T-cell (primary cell): ENCODE measurements at regions not wholly inside any gene's neighbourhood (a gene's known extent, or its start where the extent isn't known, plus 50 kb on each side); places are given as distances from the start of the nearest gene placed in this dataset.

Source experiments
- ATAC-seq, 4 experiments: fragments of 200-7000 bp in 3 of 4; fragments of 150-1000 bp in 1 of 4; cut with Tn5 transposase; replicated peaks in 1 of 4; 1 replicate in 3 of 4; 2 replicates in 1 of 4; pipeline ENCODE4 v1.10.0; 2021; ENCODE audit warnings: moderate library complexity in 3 of 4, mild to moderate bottlenecking in 2 of 4, moderate number of reproducible peaks in 1 of 4
- CTCF ChIA-PET, 2 donors: fragments of 300-600 bp; sonication (Branson Sonifier 250); formaldehyde crosslinking; loops; one replicate each; lab custom pipeline; 2022; ENCODE audit warnings: antibody characterized with exemption in 2 of 2; lab: Charles Lee
- POLR2A ChIA-PET, 2 donors: fragments of 300-600 bp; sonication (Branson Sonifier 250); formaldehyde crosslinking; loops; one replicate each; lab custom pipeline; 2022; ENCODE audit warnings: antibody characterized with exemption in 2 of 2; lab: Charles Lee
- DNase-seq, 35 experiments: peaks; one replicate each; pipeline versions ENCODE4 v3.0.0 to v3.0.0-alpha.2; 2013 to 2023
- H3K27ac ChIP-seq: one replicate; pipeline ENCODE4 v1.5.1; 2013; ENCODE audit warnings: low read length
- H3K27me3 ChIP-seq, 2 experiments: replicated peaks in 1 of 2; 1 replicate in 1 of 2; 2 replicates in 1 of 2; pipeline versions ENCODE4 v1.6.1 to v1.7.0; 2013; ENCODE audit warnings: low read length in 1 of 2, mixed read lengths in 1 of 2; ENCODE audit not compliant: control insufficient read depth in 2 of 2, insufficient read depth in 2 of 2; ENCODE audit errors: extremely low read depth in 1 of 2
- H3K36me3 ChIP-seq, 2 donors: 1 replicate in 1 of 2; 2 replicates in 1 of 2; pipeline versions ENCODE4 v1.6.1 to v1.7.0; 2013; ENCODE audit warnings: low read length in 1 of 2; ENCODE audit not compliant: control insufficient read depth in 2 of 2, insufficient read depth in 1 of 2; ENCODE audit errors: extremely low read depth in 1 of 2
- H3K4me1 ChIP-seq, 2 experiments: 1 replicate in 1 of 2; 2 replicates in 1 of 2; pipeline versions ENCODE4 v1.6.1 to v1.7.0; 2013; ENCODE audit warnings: low read length in 2 of 2, mixed read lengths in 1 of 2; ENCODE audit not compliant: insufficient read depth in 2 of 2, control insufficient read depth in 1 of 2; ENCODE audit errors: extremely low read depth in 1 of 2
- H3K4me3 ChIP-seq, 2 donors: 1 replicate in 1 of 2; 2 replicates in 1 of 2; pipeline versions ENCODE4 v1.5.1 to v1.7.0; 2013; ENCODE audit warnings: mild to moderate bottlenecking in 2 of 2, low read length in 1 of 2, moderate library complexity in 1 of 2; ENCODE audit not compliant: control insufficient read depth in 1 of 2; ENCODE audit errors: extremely low read depth in 1 of 2
- H3K9me3 ChIP-seq: 2 replicates; pipeline ENCODE4 v1.7.0; 2013
- H3K27ac Mint-ChIP-seq, 2 donors: one replicate each; pipeline ENCODE4 v1.8.0; 2020 to 2021; ENCODE audit warnings: mild to moderate bottlenecking in 2 of 2, mixed read lengths in 2 of 2
- H3K27me3 Mint-ChIP-seq, 2 donors: one replicate each; pipeline ENCODE4 v1.8.0; 2021 to 2022; ENCODE audit warnings: mixed read lengths in 2 of 2
- H3K36me3 Mint-ChIP-seq: one replicate; pipeline ENCODE4 v1.8.0; 2021; ENCODE audit warnings: mixed read lengths
- H3K4me1 Mint-ChIP-seq, 3 donors: one replicate each; pipeline ENCODE4 v1.8.0; 2020 to 2022; ENCODE audit warnings: mixed read lengths in 3 of 3, mild to moderate bottlenecking in 1 of 3
- H3K4me3 Mint-ChIP-seq, 3 donors: one replicate each; pipeline ENCODE4 v1.8.0; 2020 to 2022; ENCODE audit warnings: mild to moderate bottlenecking in 3 of 3, mixed read lengths in 3 of 3, moderate library complexity in 3 of 3
- H3K9me3 Mint-ChIP-seq, 3 donors: one replicate each; pipeline ENCODE4 v1.8.0; 2020 to 2022; ENCODE audit warnings: mixed read lengths in 3 of 3
- WGBS: methylation state at CpG from one replicate; pipeline ENCODE4 v1.1.5; 2013; ENCODE audit warnings: missing lambda C conversion rate; ENCODE audit not compliant: insufficient coverage; 5-methylcytosine and 5-hydroxymethylcytosine counted together

GRCh38 chr2:205857520-205858237, 175.4 kb downstream of the NRP2 start:
- Histone ChIP-seq H3K9me3 (no peaks in the 10 kb centered on the region), H3K4me1 (no peaks in the 10 kb centered on the region), H3K27me3 (no peaks in the 10 kb centered on the region), H3K4me3 (no peak overlapping the region), H3K36me3 (no peaks in the 10 kb centered on the region), H3K27ac (no peak overlapping the region)
- DNase-seq (no peak), ATAC-seq (no peak)
- Mint-ChIP-seq H3K4me1 (no peaks in the 10 kb centered on the region), H3K9me3 (peaks cover 0 to 4% (median 0%) of the 10 kb centered on the region in 3 donors), H3K4me3 (no peak overlapping the region), H3K36me3 (no peaks in the 10 kb centered on the region), H3K27ac (no peak overlapping the region), H3K27me3 (peaks cover 8 to 17% of the 10 kb centered on the region in 2 donors)
- 73% methylated on average over 8 of the region's 13 CpGs for WGBS
- ChIA-PET POLR2A (no interaction called here), CTCF (no interaction called here)

- DNase-seq = no peak
- Mint-ChIP-seq H3K27ac (no peak overlapping the region), H3K4me3 (no peak overlapping the region), H3K4me1 (no peaks in the 10 kb centered on the region), H3K9me3 (peaks cover 0 to 4% (median 0%) of the 10 kb centered on the region in 3 donors), H3K27me3 (peaks cover 13 to 32% of the 10 kb centered on the region in 2 donors), H3K36me3 (no peaks in the 10 kb centered on the region)
- H3K9me3 ChIP-seq = no peaks in the 10 kb centered on the region
- peaks cover 0 to 9% of the 10 kb centered on the region in 2 experiments for H3K27me3 ChIP-seq
- ChIA-PET CTCF (interaction anchor here in 1 of 2 donors (0.6 kb wide), 1 partner anchor 34 kb away, joined by 3 read pairs; no protein-coding TSS in a partner anchor), POLR2A (no interaction called here)
- no peak overlapping the region for H3K27ac ChIP-seq
- 58% methylated on average over 2 of the region's 3 CpGs for WGBS
- H3K4me1 ChIP-seq = no peaks in the 10 kb centered on the region
- ATAC-seq = no peak
- H3K36me3 ChIP-seq = no peaks in the 10 kb centered on the region
- H3K4me3 ChIP-seq = no peak overlapping the region
Measured at GRCh38 chr2:205852457-205852856, 170.2 kb downstream of the NRP2 start.

DNA sequence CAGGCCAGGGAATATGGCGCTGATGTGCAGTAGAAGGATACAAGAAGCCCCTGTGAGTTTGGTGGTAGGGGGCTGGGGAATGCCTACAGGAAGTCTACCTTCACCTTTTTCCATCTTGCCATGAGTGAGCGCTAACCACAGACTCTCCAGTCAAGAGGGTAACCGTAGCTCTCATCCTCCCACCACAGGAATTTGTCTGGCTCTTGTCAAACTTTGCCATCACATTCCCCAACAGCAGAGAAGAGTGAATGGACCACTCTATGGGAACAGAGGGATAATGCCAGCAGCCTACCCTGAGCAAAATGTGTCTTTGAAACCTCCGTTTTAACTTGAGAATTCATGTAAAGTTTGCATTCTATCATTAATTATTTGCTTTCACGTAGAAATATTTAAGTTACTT, 168.3 kb downstream of the NRP2 start:
- H3K9me3 Mint-ChIP-seq = peaks cover 0 to 4% (median 0%) of the 10 kb centered on the region in 3 donors
- H3K27ac ChIP-seq = no peak overlapping the region
- H3K9me3 ChIP-seq = no peaks in the 10 kb centered on the region
- H3K36me3 ChIP-seq = no peaks in the 10 kb centered on the region
- H3K4me1 ChIP-seq = no peaks in the 10 kb centered on the region
- no peaks in the 10 kb centered on the region for H3K36me3 Mint-ChIP-seq
- H3K27me3 Mint-ChIP-seq = peaks cover 13 to 33% of the 10 kb centered on the region in 2 donors
- ChIA-PET POLR2A (no interaction called here), CTCF (no interaction called here)
- no peak overlapping the region for H3K4me3 Mint-ChIP-seq
- ATAC-seq (no peak), DNase-seq (no peak)
- H3K4me1 Mint-ChIP-seq = no peaks in the 10 kb centered on the region
- 100% methylated on average over 1 of the region's 5 CpGs for WGBS
- peaks cover 0 to 11% of the 10 kb centered on the region in 2 experiments for H3K27me3 ChIP-seq
- no peak overlapping the region for H3K27ac Mint-ChIP-seq
- H3K4me3 ChIP-seq = no peak overlapping the region

DNA sequence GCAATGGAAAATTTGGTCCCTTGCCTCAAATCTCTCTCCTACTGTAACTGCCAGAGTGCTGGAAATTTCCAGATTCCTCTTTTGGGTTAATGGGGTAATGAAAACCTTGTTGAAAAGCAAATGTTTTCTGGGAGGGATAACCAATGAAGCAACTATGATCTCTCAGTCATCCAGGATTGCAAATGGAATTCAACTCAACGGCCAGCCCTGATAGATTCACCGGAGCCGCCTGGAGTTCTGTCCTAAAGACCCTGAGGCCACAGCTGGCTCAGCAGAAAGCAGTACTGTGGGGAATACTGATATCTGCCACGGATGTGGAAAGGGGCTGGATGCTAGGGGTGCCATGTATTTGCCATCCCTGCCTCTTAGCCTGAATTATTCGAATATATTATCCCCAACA, 167.8 kb downstream of the NRP2 start:
- no peaks in the 10 kb centered on the region for H3K4me1 Mint-ChIP-seq
- ATAC-seq (no peak), DNase-seq (no peak)
- peaks cover 0 to 11% of the 10 kb centered on the region in 2 experiments for H3K27me3 ChIP-seq
- H3K27me3 Mint-ChIP-seq = peaks cover 13 to 30% of the 10 kb centered on the region in 2 donors
- no peaks in the 10 kb centered on the region for H3K9me3 ChIP-seq
- no peak overlapping the region for H3K27ac ChIP-seq
- H3K36me3 ChIP-seq = no peaks in the 10 kb centered on the region
- no peak overlapping the region for H3K4me3 ChIP-seq
- ChIA-PET CTCF (no interaction called here), POLR2A (no interaction called here)
- H3K27ac Mint-ChIP-seq = no peak overlapping the region
- WGBS = no CpG with 5 or more reads among the region's 5 CpGs
- H3K36me3 Mint-ChIP-seq = no peaks in the 10 kb centered on the region
- no peak overlapping the region for H3K4me3 Mint-ChIP-seq
- H3K4me1 ChIP-seq = no peaks in the 10 kb centered on the region
- H3K9me3 Mint-ChIP-seq = peaks cover 0 to 4% (median 0%) of the 10 kb centered on the region in 3 donors

GRCh38 chr2:205849136-205849535, 166.8 kb downstream of the NRP2 start:
- no peak overlapping the region for H3K4me3 ChIP-seq
- POLR2A ChIA-PET = interaction anchor here in 1 of 2 donors (0.6 kb wide), 1 partner anchor 10 kb away, joined by 14 read pairs; no protein-coding TSS in a partner anchor
- no peak overlapping the region for H3K4me3 Mint-ChIP-seq
- peaks cover 13 to 30% of the 10 kb centered on the region in 2 donors for H3K27me3 Mint-ChIP-seq
- H3K27me3 ChIP-seq = peaks cover 0 to 13% of the 10 kb centered on the region in 2 experiments
- no peaks in the 10 kb centered on the region for H3K4me1 Mint-ChIP-seq
- no peak for ATAC-seq
- H3K27ac ChIP-seq = no peak overlapping the region
- DNase-seq = no peak
- no peaks in the 10 kb centered on the region for H3K36me3 ChIP-seq
- no peak overlapping the region for H3K27ac Mint-ChIP-seq
- CTCF ChIA-PET = no interaction called here
- 83% methylated on average over 2 of the region's 5 CpGs for WGBS
- no peaks in the 10 kb centered on the region for H3K9me3 ChIP-seq
- peaks cover 0 to 4% (median 0%) of the 10 kb centered on the region in 3 donors for H3K9me3 Mint-ChIP-seq
- H3K4me1 ChIP-seq = no peaks in the 10 kb centered on the region
- H3K36me3 Mint-ChIP-seq = no peaks in the 10 kb centered on the region

DNA sequence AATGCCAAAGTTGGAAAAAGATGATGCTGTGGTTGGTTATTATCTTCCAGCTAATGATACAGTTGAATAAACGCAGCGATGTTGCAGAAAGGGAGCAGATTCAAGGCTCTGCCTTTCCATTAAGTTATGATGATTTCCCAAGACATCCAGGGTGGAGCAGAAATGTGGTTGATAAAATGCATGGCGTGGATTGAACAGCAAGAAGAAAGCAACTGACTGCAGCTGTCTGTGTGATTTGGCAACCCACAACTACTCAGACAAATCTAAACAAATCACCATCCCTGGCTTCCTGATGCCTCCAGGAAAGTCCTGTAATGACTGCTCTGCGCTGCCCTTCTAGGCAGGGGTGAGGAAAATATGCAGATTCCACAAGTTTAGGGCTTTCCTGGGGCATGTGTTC, 166.3 kb downstream of the NRP2 start:
- ChIA-PET CTCF (no interaction called here), POLR2A (no interaction called here)
- peaks cover 0 to 13% of the 10 kb centered on the region in 2 experiments for H3K27me3 ChIP-seq
- no peak overlapping the region for H3K4me3 ChIP-seq
- Mint-ChIP-seq H3K27me3 (peaks cover 14 to 28% of the 10 kb centered on the region in 2 donors), H3K36me3 (no peaks in the 10 kb centered on the region), H3K27ac (no peak overlapping the region), H3K4me1 (no peaks in the 10 kb centered on the region), H3K9me3 (peaks cover 0 to under 1% (median 0%) of the 10 kb centered on the region in 3 donors), H3K4me3 (no peak overlapping the region)
- no peaks in the 10 kb centered on the region for H3K9me3 ChIP-seq
- no peaks in the 10 kb centered on the region for H3K36me3 ChIP-seq
- ATAC-seq = no peak
- 75% methylated on average over 3 of the region's 4 CpGs for WGBS
- no peak overlapping the region for H3K27ac ChIP-seq
- DNase-seq = no peak
- H3K4me1 ChIP-seq = no peaks in the 10 kb centered on the region
